GM13976 (cell line): ENCODE measurements at regions not wholly inside any gene's neighbourhood (a gene's known extent, or its start where the extent isn't known, plus 50 kb on each side); places are given as distances from the start of the nearest gene placed in this dataset.

ENCODE experiments used
- DNase-seq: peaks from one replicate; pipeline ENCODE4 v3.0.0; 2012; ENCODE audit warnings: low spot score
- in situ Hi-C: fragments of 300-500 bp; cut with MboI; formaldehyde crosslinking; loops from one replicate; pipeline ENCODE4 v1.12.0; 2022; ENCODE audit warnings: low sequenced_read_pairs, mixed read lengths, inconsistent platforms; ENCODE audit not compliant: unreplicated experiment
- TF ChIP-seq, protein P1 (sequence below): IDR thresholded peaks from 2 replicates; pipeline ENCODE4 v1.5.1; 2012; ENCODE audit warnings: borderline replicate concordance, mild to moderate bottlenecking; ENCODE audit not compliant: insufficient read depth; ENCODE audit errors: extremely low read depth, missing control alignments, control extremely low read depth

DNA sequence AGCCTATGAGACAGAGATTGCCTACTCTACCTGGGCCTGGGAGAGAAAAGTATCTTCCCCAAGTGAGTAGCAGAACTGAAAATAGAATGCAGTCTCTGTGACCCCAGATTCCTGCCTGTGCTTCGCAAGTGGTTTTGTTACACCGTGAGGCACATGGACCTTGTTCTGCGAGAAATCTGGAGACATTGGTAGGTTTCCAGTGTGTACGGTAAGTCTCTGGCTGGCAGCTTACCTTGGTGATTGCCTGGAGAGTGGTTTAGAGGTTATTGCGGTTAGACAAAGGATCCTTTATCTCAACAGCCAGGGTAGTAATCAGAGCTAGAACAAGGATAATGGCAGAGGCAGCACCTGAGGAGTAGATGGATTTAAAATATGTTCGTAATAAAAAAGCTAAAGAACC lies 606.0 kb upstream of the GCFC2 start:
- in situ Hi-C loops = no loop called here
- no peak for DNase-seq
- TF ChIP-seq, protein P1, sequence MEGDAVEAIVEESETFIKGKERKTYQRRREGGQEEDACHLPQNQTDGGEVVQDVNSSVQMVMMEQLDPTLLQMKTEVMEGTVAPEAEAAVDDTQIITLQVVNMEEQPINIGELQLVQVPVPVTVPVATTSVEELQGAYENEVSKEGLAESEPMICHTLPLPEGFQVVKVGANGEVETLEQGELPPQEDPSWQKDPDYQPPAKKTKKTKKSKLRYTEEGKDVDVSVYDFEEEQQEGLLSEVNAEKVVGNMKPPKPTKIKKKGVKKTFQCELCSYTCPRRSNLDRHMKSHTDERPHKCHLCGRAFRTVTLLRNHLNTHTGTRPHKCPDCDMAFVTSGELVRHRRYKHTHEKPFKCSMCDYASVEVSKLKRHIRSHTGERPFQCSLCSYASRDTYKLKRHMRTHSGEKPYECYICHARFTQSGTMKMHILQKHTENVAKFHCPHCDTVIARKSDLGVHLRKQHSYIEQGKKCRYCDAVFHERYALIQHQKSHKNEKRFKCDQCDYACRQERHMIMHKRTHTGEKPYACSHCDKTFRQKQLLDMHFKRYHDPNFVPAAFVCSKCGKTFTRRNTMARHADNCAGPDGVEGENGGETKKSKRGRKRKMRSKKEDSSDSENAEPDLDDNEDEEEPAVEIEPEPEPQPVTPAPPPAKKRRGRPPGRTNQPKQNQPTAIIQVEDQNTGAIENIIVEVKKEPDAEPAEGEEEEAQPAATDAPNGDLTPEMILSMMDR = no peak

DNA sequence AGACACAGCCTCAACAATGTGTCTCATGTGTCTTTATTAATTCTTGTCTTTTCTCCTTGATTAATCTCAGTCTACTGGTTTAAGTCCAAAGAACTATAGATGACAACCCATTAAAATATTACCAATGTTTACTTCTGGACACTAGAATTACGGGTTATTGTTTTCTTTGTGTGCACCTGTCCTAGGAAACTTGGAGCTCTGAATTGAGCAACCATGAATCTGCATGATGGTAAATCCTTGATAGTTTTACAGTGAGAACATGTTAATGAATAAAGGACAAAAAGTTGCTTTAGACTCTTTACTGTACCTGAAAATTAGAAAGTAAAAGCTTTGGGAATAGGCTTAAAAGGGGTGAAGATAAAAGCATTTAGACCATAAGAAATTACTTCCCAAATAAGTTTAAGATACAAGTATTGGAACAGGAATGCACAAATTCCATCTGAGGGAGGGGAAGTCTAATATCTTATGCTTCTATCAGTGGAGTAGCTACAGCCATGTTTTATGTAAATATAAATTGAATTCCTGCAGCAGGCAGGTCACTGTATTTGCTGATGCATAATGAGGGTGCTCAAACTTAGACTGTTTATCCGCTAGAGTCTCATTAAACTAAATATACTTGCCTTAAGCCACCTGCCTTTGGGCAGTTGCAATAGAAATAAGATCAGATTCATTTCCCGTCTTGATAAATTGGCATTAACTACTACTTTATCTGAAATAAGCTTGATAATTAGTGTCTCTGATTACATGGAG lies 603.7 kb upstream of the GCFC2 start:
- no peak for DNase-seq
- TF ChIP-seq, protein P1 = no peak
- in situ Hi-C loops = no loop called here

DNA sequence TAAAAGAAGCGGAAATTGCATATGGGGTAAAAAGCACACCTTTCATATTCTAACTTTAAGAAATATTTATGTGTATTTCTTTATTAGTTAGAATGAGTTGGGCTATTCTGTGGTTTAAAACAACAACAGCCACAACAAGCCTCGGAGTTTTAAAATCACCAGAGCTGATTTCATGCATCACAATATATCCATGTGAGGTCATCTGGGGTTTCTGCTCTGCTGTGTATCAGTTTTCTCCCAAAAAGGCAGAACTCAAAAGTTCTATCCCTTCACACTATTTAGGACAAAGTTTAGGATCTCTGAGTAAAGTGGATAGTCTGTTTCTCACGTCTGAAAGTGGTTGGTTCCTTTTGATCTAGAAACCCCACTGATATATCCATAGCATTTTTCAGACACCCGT lies 601.5 kb upstream of the GCFC2 start:
- TF ChIP-seq, protein P1 = no peak
- DNase-seq = no peak
- in situ Hi-C loops = no loop called here

DNA sequence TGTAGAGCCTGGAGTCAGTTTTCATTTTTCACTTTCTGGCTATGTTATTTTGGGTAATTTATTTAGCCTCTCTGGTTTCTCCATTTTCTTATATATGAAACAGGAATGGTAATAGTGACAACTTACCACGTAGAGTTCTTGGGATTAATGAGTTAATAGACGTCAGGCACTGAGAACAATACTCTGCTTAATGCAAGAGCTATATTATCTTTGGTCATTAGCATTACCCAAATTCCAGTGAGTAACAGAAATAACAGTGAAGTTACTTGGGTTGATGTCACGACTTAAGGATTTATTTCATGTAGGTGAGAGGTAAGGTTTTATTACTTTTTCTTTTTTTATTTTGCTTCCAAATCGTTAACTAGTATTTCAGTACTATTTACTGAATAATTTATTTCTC lies 601.0 kb upstream of the GCFC2 start:
- in situ Hi-C loops = no loop called here
- TF ChIP-seq, protein P1 = no peak
- no peak for DNase-seq

DNA sequence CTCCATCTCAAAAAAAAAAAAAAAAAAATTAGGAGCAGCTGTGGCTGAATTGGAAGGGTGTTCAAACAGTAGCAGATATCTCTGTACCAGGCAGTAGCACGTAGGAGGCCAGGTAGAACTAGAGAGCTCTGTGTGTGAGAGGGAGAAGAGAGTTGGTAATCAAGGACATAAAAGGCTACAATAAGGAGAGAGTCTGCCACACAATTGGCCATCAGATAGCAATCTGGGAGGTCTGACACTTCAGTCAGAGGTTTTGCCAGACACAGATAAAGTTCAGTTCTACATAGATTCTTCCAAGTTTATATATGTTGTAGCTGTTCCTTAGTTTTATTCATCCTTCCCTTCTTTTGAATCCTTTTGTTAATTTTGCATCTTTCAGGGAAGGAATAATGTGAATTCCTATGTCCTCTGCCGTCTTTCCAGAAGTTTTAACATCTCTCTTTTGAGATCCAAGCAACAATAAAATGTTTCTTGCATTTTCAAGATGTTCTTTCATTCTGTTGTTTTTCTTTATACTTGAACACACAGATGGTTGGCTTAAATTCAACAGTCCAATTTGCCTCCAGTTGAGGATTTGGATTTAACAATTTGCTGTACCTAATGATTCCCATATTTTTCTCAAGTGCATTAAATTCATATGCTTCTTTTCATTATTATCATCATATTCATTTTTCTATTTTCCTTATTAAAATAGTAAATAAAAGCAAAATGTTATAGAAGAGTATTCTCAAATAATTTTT lies 600.3 kb upstream of the GCFC2 start:
- TF ChIP-seq, protein P1 = no peak
- in situ Hi-C loops = no loop called here
- no peak for DNase-seq

DNA sequence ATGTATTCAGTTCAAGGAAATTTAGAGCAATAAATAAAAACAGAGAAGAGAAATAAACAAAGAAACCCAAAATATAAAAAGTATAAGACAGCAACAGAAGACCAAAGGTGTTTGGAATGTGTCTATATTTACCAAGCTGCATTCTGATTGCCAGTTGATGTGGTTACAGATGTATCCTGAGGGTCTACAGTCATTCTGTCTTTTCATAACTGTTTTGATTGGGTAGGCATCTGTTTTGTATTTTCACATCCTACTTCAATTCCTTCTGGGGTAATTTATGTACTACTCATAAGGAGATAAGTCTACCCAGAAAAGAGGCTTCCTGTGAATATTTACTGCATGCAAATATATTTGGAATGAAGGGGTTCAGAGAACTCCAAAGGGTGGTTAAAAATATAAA lies 596.8 kb upstream of the GCFC2 start:
- TF ChIP-seq, protein P1 = no peak
- in situ Hi-C loops = no loop called here
- no peak for DNase-seq
